H9 (cell line): ENCODE measurements at regions not wholly inside any gene's neighbourhood (a gene's known extent, or its start where the extent isn't known, plus 50 kb on each side); places are given as distances from the start of the nearest gene placed in this dataset.
"Not testable (repeated sequence)": the region's sequence is repeated elsewhere in the genome, so short reads cannot be mapped to it uniquely, and the experiment has no call there.

ENCODE experiments used
- DNase-seq: peaks from one replicate; pipeline ENCODE4 v3.0.0-alpha.2; 2017
- H2AFZ ChIP-seq: one replicate; pipeline ENCODE4 v1.6.1; 2013; ENCODE audit warnings: mild to moderate bottlenecking, low read length, control low read depth, moderate library complexity
- H2AK5ac ChIP-seq: 2 replicates; pipeline ENCODE4 v1.6.1; 2013; ENCODE audit warnings: low read length, control low read depth, mixed read lengths; ENCODE audit not compliant: insufficient read length
- H2BK120ac ChIP-seq: one replicate; pipeline ENCODE4 v1.6.1; 2013; ENCODE audit warnings: low read depth, mild to moderate bottlenecking, low read length, control low read depth, inconsistent platforms; ENCODE audit not compliant: poor library complexity, severe bottlenecking
- H2BK12ac ChIP-seq: 2 replicates; pipeline ENCODE4 v1.6.1; 2013; ENCODE audit warnings: low read length, control low read depth, mixed read lengths, low read depth; ENCODE audit not compliant: insufficient read length
- H2BK15ac ChIP-seq: 2 replicates; pipeline ENCODE4 v1.6.1; 2013; ENCODE audit warnings: low read depth, low read length, control low read depth
- H2BK20ac ChIP-seq: one replicate; pipeline ENCODE4 v1.6.1; 2013; ENCODE audit warnings: low read depth, mild to moderate bottlenecking, low read length, control low read depth, inconsistent platforms; ENCODE audit not compliant: poor library complexity, severe bottlenecking
- H2BK5ac ChIP-seq: 2 replicates; pipeline ENCODE4 v1.6.1; 2013; ENCODE audit warnings: low read length, control low read depth, mixed read lengths; ENCODE audit not compliant: insufficient read length
- H3K14ac ChIP-seq: 2 replicates; pipeline ENCODE4 v1.6.1; 2013; ENCODE audit warnings: low read length, control low read depth; ENCODE audit not compliant: insufficient read depth
- H3K18ac ChIP-seq: 2 replicates; pipeline ENCODE4 v1.6.1; 2013; ENCODE audit warnings: low read depth, mild to moderate bottlenecking, mixed read lengths, low read length, control low read depth; ENCODE audit not compliant: insufficient read length
- H3K23ac ChIP-seq: 2 replicates; pipeline ENCODE4 v1.6.1; 2013; ENCODE audit warnings: low read length, control low read depth, mixed read lengths, low read depth; ENCODE audit not compliant: insufficient read length
- H3K23me2 ChIP-seq: 2 replicates; pipeline ENCODE4 v1.6.1; 2013; ENCODE audit warnings: low read depth, mild to moderate bottlenecking, mixed read lengths, low read length, control low read depth; ENCODE audit not compliant: insufficient read length, poor library complexity, severe bottlenecking
- H3K27ac ChIP-seq: 2 replicates; pipeline ENCODE4 v1.5.1; 2013; ENCODE audit warnings: low read length, control low read depth, mixed read lengths, low read depth; ENCODE audit not compliant: insufficient read length
- H3K27me3 ChIP-seq: 2 replicates; pipeline ENCODE4 v1.6.1; 2013; ENCODE audit warnings: low read length, control low read depth, inconsistent platforms; ENCODE audit not compliant: insufficient read depth
- H3K4ac ChIP-seq: 2 replicates; pipeline ENCODE4 v1.6.1; 2013; ENCODE audit warnings: low read depth, mild to moderate bottlenecking, control low read depth, inconsistent platforms, low read length, moderate library complexity
- H3K4me1 ChIP-seq: 2 replicates; pipeline ENCODE4 v1.6.1; 2013; ENCODE audit warnings: low read length, control low read depth, inconsistent platforms; ENCODE audit not compliant: insufficient read depth
- H3K4me2 ChIP-seq: 2 replicates; pipeline ENCODE4 v1.6.1; 2013; ENCODE audit warnings: low read length, control low read depth, mixed read lengths; ENCODE audit not compliant: insufficient read length, insufficient read depth
- H3K56ac ChIP-seq: 2 replicates; pipeline ENCODE4 v1.6.1; 2013; ENCODE audit warnings: low read depth, mild to moderate bottlenecking, mixed read lengths, low read length, control low read depth; ENCODE audit not compliant: insufficient read length
- H3K79me1 ChIP-seq: 2 replicates; pipeline ENCODE4 v1.6.1; 2013; ENCODE audit warnings: low read depth, mild to moderate bottlenecking, moderate library complexity, low read length, control low read depth, inconsistent platforms; ENCODE audit not compliant: insufficient read depth, poor library complexity, severe bottlenecking
- H3K79me2 ChIP-seq: 2 replicates; pipeline ENCODE4 v1.6.1; 2013; ENCODE audit warnings: low read length, control low read depth, inconsistent platforms; ENCODE audit not compliant: insufficient read depth
- H3K9ac ChIP-seq: 2 replicates; pipeline ENCODE4 v1.6.1; 2013; ENCODE audit warnings: low read length, control low read depth, mixed read lengths; ENCODE audit not compliant: insufficient read length; ENCODE audit errors: extremely low read depth
- H3K9me3 ChIP-seq: one replicate; pipeline ENCODE4 v1.6.1; 2013; ENCODE audit warnings: low read depth, low read length, inconsistent platforms; ENCODE audit not compliant: control insufficient read depth
- H3T11ph ChIP-seq: one replicate; pipeline ENCODE4 v1.6.1; 2013; ENCODE audit warnings: mild to moderate bottlenecking, low read length, control low read depth, inconsistent platforms
- H4K20me1 ChIP-seq: one replicate; pipeline ENCODE4 v1.6.1; 2013; ENCODE audit not compliant: control insufficient read depth, insufficient read length, insufficient read depth
- H4K5ac ChIP-seq: 2 replicates; pipeline ENCODE4 v1.6.1; 2013; ENCODE audit warnings: low read depth, mild to moderate bottlenecking, mixed read lengths, low read length, control low read depth; ENCODE audit not compliant: insufficient read length
- H4K8ac ChIP-seq: replicated peaks from 2 replicates; pipeline ENCODE4 v1.6.1; 2013; ENCODE audit warnings: low read length, control low read depth, mixed read lengths, low read depth; ENCODE audit not compliant: insufficient read length
- H4K91ac ChIP-seq: 2 replicates; pipeline ENCODE4 v1.6.1; 2013; ENCODE audit warnings: low read depth, mild to moderate bottlenecking, moderate library complexity, mixed read lengths, low read length, control low read depth; ENCODE audit not compliant: insufficient read length
- H3K27ac Mint-ChIP-seq, 3 experiments: 2 replicates in 2 of 3; 3 replicates in 1 of 3; pipeline ENCODE4 v1.8.0; 2020 to 2021; ENCODE audit warnings: mixed read lengths in 3 of 3, mild to moderate bottlenecking in 1 of 3, moderate library complexity in 1 of 3
- H3K27me3 Mint-ChIP-seq: 2 replicates; pipeline ENCODE4 v1.8.0; 2021; ENCODE audit warnings: low read depth, mild to moderate bottlenecking, moderate library complexity, mixed read lengths
- H3K36me3 Mint-ChIP-seq, 3 experiments: 2 replicates in 2 of 3; 3 replicates in 1 of 3; pipeline ENCODE4 v1.8.0; 2020 to 2021; ENCODE audit warnings: low read depth in 3 of 3, mixed read lengths in 3 of 3; ENCODE audit not compliant: insufficient read depth in 1 of 3
- H3K4me1 Mint-ChIP-seq, 2 experiments: 2 replicates each; pipeline ENCODE4 v1.8.0; 2020; ENCODE audit warnings: mixed read lengths in 2 of 2
- H3K4me3 Mint-ChIP-seq, 2 experiments: 2 replicates in 1 of 2; 3 replicates in 1 of 2; pipeline ENCODE4 v1.8.0; 2020 to 2021; ENCODE audit warnings: mild to moderate bottlenecking in 2 of 2, mixed read lengths in 2 of 2, moderate library complexity in 1 of 2
- H3K9me3 Mint-ChIP-seq, 2 experiments: 2 replicates in 1 of 2; 3 replicates in 1 of 2; pipeline ENCODE4 v1.8.0; 2020; ENCODE audit warnings: mild to moderate bottlenecking in 2 of 2, mixed read lengths in 2 of 2, moderate library complexity in 1 of 2
- CTCF ChIP-seq: fragments of 200-600 bp; sonication (generic); conservative IDR thresholded peaks from 3 replicates; pipeline ENCODE4 v1.8.0; 2021; ENCODE audit warnings: antibody characterized with exemption, mild to moderate bottlenecking
- WGBS: extraction: QIAGEN DNeasy Blood & Tissue Kit; methylation state at CpG from one replicate; pipeline ENCODE4 v1.1.7; 2013; ENCODE audit warnings: missing lambda C conversion rate, low lambda C conversion rate, mixed read lengths; ENCODE audit not compliant: insufficient read length; ENCODE audit errors: extremely low coverage; 5-methylcytosine and 5-hydroxymethylcytosine counted together

- Histone ChIP-seq H3T11ph (no peak overlapping the region), H2BK15ac (no peak overlapping the region), H3K27me3 (no peaks in the 10 kb centered on the region), H4K20me1 (no peaks in the 10 kb centered on the region), H3K23me2 (no peaks in the 10 kb centered on the region), H2BK12ac (no peak overlapping the region), H3K4me1 (no peaks in the 10 kb centered on the region), H4K5ac (no peak overlapping the region), H2AFZ (no peak overlapping the region), H2BK20ac (no peak overlapping the region), H3K23ac (no peak overlapping the region), H3K79me1 (no peaks in the 10 kb centered on the region), H3K27ac (no peak overlapping the region), H3K9ac (no peak overlapping the region), H2BK120ac (no peak overlapping the region), H3K18ac (no peak overlapping the region), H3K14ac (no peak overlapping the region), H3K4ac (no peak overlapping the region), H3K79me2 (no peaks in the 10 kb centered on the region), H3K9me3 (no peaks in the 10 kb centered on the region), H3K56ac (no peak overlapping the region), H4K91ac (no peak overlapping the region), H2BK5ac (no peak overlapping the region), H2AK5ac (no peak overlapping the region), H4K8ac (no peak overlapping the region), H3K4me2 (no peak overlapping the region)
- Mint-ChIP-seq H3K36me3 (peaks cover 0 to 11% (median 2%) of the 10 kb centered on the region in 3 experiments; a peak in 4 of 7 replicates), H3K4me1 (no peaks in the 10 kb centered on the region), H3K27me3 (peaks cover 5% of the 10 kb centered on the region), H3K9me3 (peaks cover 4 to 15% of the 10 kb centered on the region in 2 experiments; a peak in 4 of 5 replicates), H3K27ac (no peak overlapping the region), H3K4me3 (no peak overlapping the region)
- no CpG with 5 or more reads among the region's 8 CpGs for WGBS
- no peak for TF ChIP-seq CTCF
- no peak for DNase-seq
Observed at GRCh38 chr6:168796106-168796505, 355.1 kb downstream of the SMOC2 start.

DNA sequence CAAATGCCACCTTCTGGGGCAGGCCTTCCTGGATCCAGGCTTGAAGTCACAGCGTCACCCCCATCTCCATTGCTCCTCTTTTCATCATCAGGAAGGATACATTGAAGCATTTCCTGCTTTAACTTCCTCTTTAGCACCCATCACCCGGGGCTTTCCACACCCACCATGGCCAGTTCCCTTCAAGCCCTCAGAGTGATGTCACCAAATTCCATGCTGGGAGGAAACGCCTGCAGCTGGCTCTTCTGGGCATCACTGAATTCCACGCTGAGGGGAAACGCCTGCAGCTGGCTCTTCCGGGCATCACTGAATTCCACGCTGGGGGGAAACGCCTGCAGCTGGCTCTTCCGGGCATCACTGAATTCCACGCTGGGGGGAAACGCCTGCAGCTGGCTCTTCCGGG, 354.6 kb downstream of the SMOC2 start:
- H3K4me2 ChIP-seq: not testable (repeated sequence)

More for the DNA sequence above, 354.6 kb downstream of the SMOC2 start:
- H3K23me2 ChIP-seq, H3K27ac Mint-ChIP-seq, H4K20me1 ChIP-seq, H3K4ac ChIP-seq, H3K27ac ChIP-seq, H3K9me3 ChIP-seq, H3K27me3 Mint-ChIP-seq, H2BK5ac ChIP-seq, DNase-seq, H2AFZ ChIP-seq, H3K79me2 ChIP-seq, H3K4me3 Mint-ChIP-seq, H3K79me1 ChIP-seq, H3K4me1 Mint-ChIP-seq, H3K9ac ChIP-seq, H2BK15ac ChIP-seq, H3K4me1 ChIP-seq, H3K27me3 ChIP-seq, H3K56ac ChIP-seq, H4K8ac ChIP-seq, H2AK5ac ChIP-seq, H3K23ac ChIP-seq, H3K14ac ChIP-seq, H2BK20ac ChIP-seq, H2BK12ac ChIP-seq, H4K5ac ChIP-seq, H3K18ac ChIP-seq, H4K91ac ChIP-seq, H3T11ph ChIP-seq, H2BK120ac ChIP-seq: not testable (repeated sequence)
- H3K9me3 Mint-ChIP-seq: peaks cover 4 to 15% of the 10 kb centered on the region in 2 experiments; a peak in 4 of 5 replicates
- whole genome bisulfite sequencing: no CpG with 5 or more reads among the region's 12 CpGs
- peaks cover 0 to 11% (median 2%) of the 10 kb centered on the region in 3 experiments; a peak in 4 of 7 replicates for H3K36me3 Mint-ChIP-seq
